ENCODE measurements at regions not wholly inside any gene's neighbourhood (a gene's known extent, or its start where the extent isn't known, plus 50 kb on each side); places are given as distances from the start of the nearest gene placed in this dataset.

GRCh38 chr10:29163746-29164145, 125.1 kb upstream of the LYZL1 start:
- no peak for TF ChIP-seq POLR2A (IDR thresholded peaks at IDR 0.05)
- TF ChIP-seq CTCF (IDR thresholded peaks at IDR 0.05): no peak

Data from heart left ventricle (tissue), 13 donors.